IPS-18c (cell line): ENCODE measurements at regions not wholly inside any gene's neighbourhood (a gene's known extent, or its start where the extent isn't known, plus 50 kb on each side); places are given as distances from the start of the nearest gene placed in this dataset.

Experiments
- H3K4me3 ChIP-seq: 2 replicates; pipeline ENCODE4 v1.7.0; 2013; ENCODE audit warnings: low read depth, mild to moderate bottlenecking, low read length, moderate library complexity; ENCODE audit not compliant: insufficient read depth
- H3K9me3 ChIP-seq: one replicate; pipeline ENCODE4 v1.6.1; 2013; ENCODE audit warnings: mild to moderate bottlenecking, low read length, moderate library complexity; ENCODE audit not compliant: control insufficient read depth, insufficient read depth

- no peaks in the 10 kb centered on the region for H3K9me3 ChIP-seq
- no peak overlapping the region for H3K4me3 ChIP-seq
Observed at GRCh38 chr4:138845054-138845453, 170.5 kb upstream of the NOCT start.

- no peaks in the 10 kb centered on the region for H3K9me3 ChIP-seq
- no peak overlapping the region for H3K4me3 ChIP-seq
Observed at GRCh38 chr4:138843616-138844015, 172.0 kb upstream of the NOCT start.

DNA sequence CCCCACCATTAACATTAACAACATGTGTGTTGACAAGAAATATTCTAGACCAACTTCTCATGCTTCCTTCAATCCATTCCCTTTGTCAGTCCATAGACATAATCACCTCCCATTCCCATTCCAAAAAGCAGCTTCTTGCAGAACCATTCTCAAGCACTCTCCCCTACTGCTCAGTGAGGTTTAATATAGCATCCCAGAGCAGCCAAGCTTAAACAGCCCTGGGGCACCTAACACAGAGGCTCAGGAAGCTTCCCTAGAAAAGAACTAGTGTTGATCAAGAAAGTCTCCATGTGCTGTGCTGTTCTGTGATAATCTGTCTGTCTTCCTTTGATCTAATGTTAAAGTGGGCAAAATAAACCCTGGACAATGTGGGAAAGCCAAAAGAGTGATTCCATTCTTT, 174.2 kb upstream of the NOCT start:
- H3K4me3 ChIP-seq = no peak overlapping the region
- H3K9me3 ChIP-seq = no peaks in the 10 kb centered on the region

DNA sequence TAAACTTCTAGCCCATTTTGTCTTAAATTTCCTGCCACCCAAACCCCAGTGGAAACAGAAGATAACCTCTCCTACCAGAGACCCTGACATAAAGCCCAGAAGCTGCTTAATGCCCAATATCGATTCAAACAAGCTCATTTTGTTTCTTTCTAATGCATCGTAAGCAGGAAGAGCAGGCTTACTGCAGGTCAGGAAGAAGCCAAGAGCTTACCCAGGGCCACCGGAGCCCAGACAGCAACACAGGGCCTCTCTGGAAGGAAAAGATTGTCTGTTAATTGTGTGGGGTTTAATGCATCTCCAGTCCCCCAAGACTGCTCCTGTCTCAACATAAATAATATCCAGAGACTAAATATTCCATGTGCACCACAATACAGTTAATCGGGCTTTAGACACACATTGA, 177.3 kb upstream of the NOCT start:
- Histone ChIP-seq H3K9me3 (no peaks in the 10 kb centered on the region), H3K4me3 (no peak overlapping the region)

- Histone ChIP-seq H3K4me3 (no peak overlapping the region), H3K9me3 (no peaks in the 10 kb centered on the region)
Observed at GRCh38 chr4:138835832-138836533, 179.6 kb upstream of the NOCT start.

DNA sequence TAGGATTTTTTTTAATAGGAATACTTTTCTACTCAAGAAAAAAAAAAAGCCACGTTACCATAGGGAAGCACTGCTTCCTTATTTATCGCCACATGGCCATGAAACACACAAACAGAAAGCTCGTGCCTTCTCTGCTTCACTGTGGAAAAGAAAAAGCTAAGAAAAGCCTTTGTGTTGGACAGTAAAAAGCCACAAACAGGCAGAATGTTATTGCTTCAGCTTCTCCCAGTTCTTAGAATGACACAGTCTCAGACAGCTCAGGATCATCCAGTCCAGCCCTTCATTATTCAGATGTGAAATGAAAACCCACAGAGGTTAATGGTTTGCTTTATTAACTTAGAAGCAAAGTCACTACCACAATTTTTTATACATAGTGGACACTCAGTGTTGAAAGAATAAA, 181.6 kb upstream of the NOCT start:
- Histone ChIP-seq H3K9me3 (no peaks in the 10 kb centered on the region), H3K4me3 (no peak overlapping the region)

DNA sequence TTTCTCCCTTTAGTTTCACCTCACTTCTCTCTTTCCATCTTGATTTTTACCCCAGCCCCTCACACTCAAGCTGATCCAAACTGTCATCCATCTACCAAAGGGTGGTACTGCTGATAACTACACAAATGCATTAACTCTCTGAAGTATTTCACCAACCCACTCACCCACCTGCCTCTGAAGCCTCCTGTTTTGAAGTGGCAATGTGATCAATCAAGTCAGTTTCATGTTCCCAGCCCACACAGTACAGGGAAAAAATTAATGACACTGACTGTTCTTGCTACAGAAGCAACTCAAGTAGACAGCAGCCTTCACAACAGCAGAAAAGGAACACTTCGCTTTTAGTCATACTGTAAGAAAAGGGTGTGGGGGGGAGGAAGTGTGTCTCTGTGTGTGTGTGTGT, 183.0 kb upstream of the NOCT start:
- Histone ChIP-seq H3K4me3 (no peak overlapping the region), H3K9me3 (no peaks in the 10 kb centered on the region)

- no peaks in the 10 kb centered on the region for H3K9me3 ChIP-seq
- no peak overlapping the region for H3K4me3 ChIP-seq
Observed at GRCh38 chr4:138831948-138832347, 183.6 kb upstream of the NOCT start.

GRCh38 chr4:138828926-138829325, 186.7 kb upstream of the NOCT start:
- Histone ChIP-seq H3K4me3 (no peak overlapping the region), H3K9me3 (no peaks in the 10 kb centered on the region)

- Histone ChIP-seq H3K4me3 (no peak overlapping the region), H3K9me3 (no peaks in the 10 kb centered on the region)
Observed at GRCh38 chr4:138826754-138827153, 188.8 kb upstream of the NOCT start.

GRCh38 chr4:138826322-138826721, 189.3 kb upstream of the NOCT start:
- Histone ChIP-seq H3K4me3 (no peak overlapping the region), H3K9me3 (no peaks in the 10 kb centered on the region)

GRCh38 chr4:138821331-138821730, 194.2 kb upstream of the NOCT start:
- no peaks in the 10 kb centered on the region for H3K9me3 ChIP-seq
- H3K4me3 ChIP-seq = no peak overlapping the region

GRCh38 chr4:138816875-138817274, 198.7 kb upstream of the NOCT start:
- H3K4me3 ChIP-seq = no peak overlapping the region
- no peaks in the 10 kb centered on the region for H3K9me3 ChIP-seq

GRCh38 chr4:138815811-138816210, 199.8 kb upstream of the NOCT start:
- Histone ChIP-seq H3K9me3 (no peaks in the 10 kb centered on the region), H3K4me3 (no peak overlapping the region)

DNA sequence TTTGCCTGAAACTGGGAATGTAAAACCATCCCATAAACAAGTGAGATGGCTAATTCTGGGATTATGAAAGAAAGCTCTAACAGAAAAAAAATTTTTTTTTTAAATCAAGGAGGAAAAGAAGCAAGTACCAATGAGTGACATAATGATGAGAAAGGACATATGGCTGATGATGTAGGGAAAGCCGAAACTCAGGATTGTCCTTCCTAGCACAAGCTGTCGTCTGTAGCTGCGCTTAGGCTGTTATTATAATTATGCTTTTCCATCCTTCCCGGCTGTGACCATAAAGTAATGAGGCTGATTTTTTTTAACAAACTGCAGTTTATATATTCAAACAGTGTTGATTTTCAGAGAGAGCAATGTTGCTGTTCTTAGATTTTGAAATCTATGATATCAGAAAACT, 209.8 kb upstream of the NOCT start:
- H3K4me3 ChIP-seq = no peak overlapping the region

DNA sequence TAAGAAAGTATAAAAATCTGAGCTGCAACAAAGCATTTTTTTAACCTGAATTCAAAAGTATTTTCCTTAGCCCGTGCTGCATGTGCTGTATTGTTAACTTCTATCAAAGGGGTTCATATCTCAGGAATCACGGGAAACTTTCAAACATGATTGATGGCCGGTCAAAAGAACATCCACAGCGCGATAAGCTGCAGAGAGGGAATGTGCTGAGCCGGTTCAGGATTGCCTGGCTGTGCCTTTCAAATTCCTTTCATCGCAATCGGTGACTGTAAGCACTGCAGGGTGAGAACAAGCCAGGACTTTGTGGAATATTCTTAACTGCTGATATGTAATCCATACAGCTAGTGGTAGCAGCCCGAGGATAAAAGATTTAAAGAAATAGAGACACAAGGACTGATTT, 210.9 kb upstream of the NOCT start:
- H3K9me3 ChIP-seq = no peaks in the 10 kb centered on the region
- no peak overlapping the region for H3K4me3 ChIP-seq

More for the DNA sequence above, 209.8 kb upstream of the NOCT start:
- no peaks in the 10 kb centered on the region for H3K9me3 ChIP-seq

DNA sequence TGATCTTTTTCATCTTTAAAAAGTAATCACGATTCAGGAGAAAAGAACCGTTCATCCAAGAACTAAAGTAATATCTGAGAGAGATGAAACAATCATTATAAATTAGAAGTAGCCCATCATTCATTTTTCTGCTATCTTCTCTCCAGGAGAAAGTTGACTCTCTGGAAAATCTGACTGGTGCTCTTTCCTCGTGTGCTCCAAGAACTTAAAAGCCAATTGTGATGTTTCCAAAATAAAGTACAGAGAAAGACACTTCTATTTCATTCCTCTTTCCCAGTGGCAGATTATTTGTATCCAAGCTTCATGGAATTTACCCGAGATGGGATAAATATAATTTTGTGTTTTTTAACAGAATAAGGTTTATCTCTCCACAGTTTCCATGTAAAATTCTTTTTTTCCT, 212.5 kb upstream of the NOCT start:
- Histone ChIP-seq H3K4me3 (no peak overlapping the region), H3K9me3 (no peaks in the 10 kb centered on the region)

DNA sequence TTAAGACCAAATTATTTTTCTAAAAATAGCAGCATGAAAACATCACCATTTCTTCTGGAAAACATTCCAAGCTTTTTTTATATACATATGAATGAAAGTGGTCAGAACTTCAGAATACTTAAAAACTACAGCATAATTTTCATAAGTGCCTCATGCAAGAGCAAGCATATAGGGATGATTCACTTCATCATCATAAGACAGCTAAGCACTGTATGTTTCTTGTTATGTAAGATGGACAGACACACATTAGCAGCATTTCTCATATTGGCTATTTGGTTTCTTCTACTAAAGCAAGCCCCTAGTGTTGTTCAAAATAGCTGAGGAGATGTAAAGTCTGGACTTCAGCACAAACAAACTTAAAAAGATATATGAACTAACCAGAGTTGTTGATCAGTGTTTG, 213.1 kb upstream of the NOCT start:
- Histone ChIP-seq H3K9me3 (no peaks in the 10 kb centered on the region), H3K4me3 (no peak overlapping the region)

GRCh38 chr4:138800421-138800820, 215.2 kb upstream of the NOCT start:
- Histone ChIP-seq H3K4me3 (no peak overlapping the region), H3K9me3 (no peaks in the 10 kb centered on the region)
